ENCODE measurements at regions not wholly inside any gene's neighbourhood (a gene's known extent, or its start where the extent isn't known, plus 50 kb on each side); places are given as distances from the start of the nearest gene placed in this dataset.

DNA sequence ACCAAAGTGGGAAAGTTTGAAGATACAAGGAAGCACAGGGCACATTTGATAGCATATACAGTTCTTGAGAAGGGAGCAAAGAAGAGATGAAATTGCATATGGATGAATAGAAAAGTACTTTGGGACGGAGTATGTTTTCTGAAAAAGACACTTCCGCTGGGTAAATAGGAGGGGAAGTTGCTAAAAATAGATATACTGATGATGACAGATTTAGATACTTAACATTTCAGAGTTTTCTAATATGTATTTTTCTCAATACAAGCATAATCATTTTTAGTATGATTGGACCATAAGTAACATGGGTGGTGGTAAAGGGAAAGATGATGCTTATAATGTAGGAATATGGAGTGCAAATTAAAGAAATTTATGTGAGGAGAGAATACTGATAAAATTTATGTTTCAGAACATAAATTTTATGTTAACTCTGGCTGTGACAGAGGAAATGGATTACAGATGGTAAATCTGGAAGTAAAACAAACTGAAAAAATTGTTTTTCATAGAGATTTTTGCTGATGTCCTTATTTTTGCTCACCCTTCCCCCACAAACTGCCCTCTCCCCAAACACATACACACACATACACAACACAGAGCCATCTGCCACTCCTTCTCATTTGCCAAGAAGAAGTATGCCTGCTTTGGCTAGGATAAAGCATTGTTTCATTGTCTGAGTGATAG is 583.9 kb upstream of the MIR17HG start:
- no peak for DNase-seq (ENCODE audit: low spot score)
- Histone ChIP-seq H3K4me1 (ENCODE audit: control insufficient read depth in 4 of 4, insufficient read depth in 4 of 4, low read length in 3 of 4) (no peaks in the 10 kb centered on the region), H3K4me3 (ENCODE audit: low read depth in 1 of 3, low read length in 3 of 3) (no peak overlapping the region), H3K27me3 (ENCODE audit: control insufficient read depth in 4 of 4, insufficient read depth in 4 of 4, low read length in 3 of 4) (no peaks in the 10 kb centered on the region), H3K9me3 (ENCODE audit: control insufficient read depth in 4 of 4, low read length in 3 of 4) (no peaks in the 10 kb centered on the region), H3K36me3 (ENCODE audit: control insufficient read depth in 4 of 4, insufficient read depth in 3 of 4, low read depth in 1 of 4, low read length in 3 of 4) (no peaks in the 10 kb centered on the region), H3K27ac (ENCODE audit: low read depth in 1 of 2, low read length in 2 of 2) (no peak overlapping the region), H3K9ac (ENCODE audit: low read depth in 1 of 2, low read length in 2 of 2) (no peak overlapping the region)
- 64% methylated on average over 2 of the region's 2 CpGs for WGBS
- TF ChIP-seq, protein P1, sequence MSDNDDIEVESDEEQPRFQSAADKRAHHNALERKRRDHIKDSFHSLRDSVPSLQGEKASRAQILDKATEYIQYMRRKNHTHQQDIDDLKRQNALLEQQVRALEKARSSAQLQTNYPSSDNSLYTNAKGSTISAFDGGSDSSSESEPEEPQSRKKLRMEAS (IDR thresholded peaks at IDR 0.05) = no peak
- TF ChIP-seq JUND (IDR thresholded peaks at IDR 0.05) (no peak), SP1 (IDR thresholded peaks at IDR 0.05) (no peak), RAD21 (IDR thresholded peaks at IDR 0.05) (no peak), FOXA1 (IDR thresholded peaks at IDR 0.05) (no peak), TAF1 (conservative IDR thresholded peaks at IDR 0.05) (no peak), HNF4A (conservative IDR thresholded peaks at IDR 0.05) (no peak), NR2F2 (IDR thresholded peaks at IDR 0.05) (no peak), FOXA2 (IDR thresholded peaks at IDR 0.05) (no peak), RXRA (IDR thresholded peaks at IDR 0.05) (no peak), GABPA (IDR thresholded peaks at IDR 0.05 in 1 of 2, conservative IDR thresholded peaks at IDR 0.05 in 1 of 2) (no peak), YY1 (IDR thresholded peaks at IDR 0.05) (no peak), HNF4G (IDR thresholded peaks at IDR 0.05) (no peak), EGR1 (IDR thresholded peaks at IDR 0.05; ENCODE audit: low read depth in 2 of 2) (no peak)
- TF ChIP-seq, protein P2, sequence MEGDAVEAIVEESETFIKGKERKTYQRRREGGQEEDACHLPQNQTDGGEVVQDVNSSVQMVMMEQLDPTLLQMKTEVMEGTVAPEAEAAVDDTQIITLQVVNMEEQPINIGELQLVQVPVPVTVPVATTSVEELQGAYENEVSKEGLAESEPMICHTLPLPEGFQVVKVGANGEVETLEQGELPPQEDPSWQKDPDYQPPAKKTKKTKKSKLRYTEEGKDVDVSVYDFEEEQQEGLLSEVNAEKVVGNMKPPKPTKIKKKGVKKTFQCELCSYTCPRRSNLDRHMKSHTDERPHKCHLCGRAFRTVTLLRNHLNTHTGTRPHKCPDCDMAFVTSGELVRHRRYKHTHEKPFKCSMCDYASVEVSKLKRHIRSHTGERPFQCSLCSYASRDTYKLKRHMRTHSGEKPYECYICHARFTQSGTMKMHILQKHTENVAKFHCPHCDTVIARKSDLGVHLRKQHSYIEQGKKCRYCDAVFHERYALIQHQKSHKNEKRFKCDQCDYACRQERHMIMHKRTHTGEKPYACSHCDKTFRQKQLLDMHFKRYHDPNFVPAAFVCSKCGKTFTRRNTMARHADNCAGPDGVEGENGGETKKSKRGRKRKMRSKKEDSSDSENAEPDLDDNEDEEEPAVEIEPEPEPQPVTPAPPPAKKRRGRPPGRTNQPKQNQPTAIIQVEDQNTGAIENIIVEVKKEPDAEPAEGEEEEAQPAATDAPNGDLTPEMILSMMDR (IDR thresholded peaks at IDR 0.05; ENCODE audit: low read depth, low read length, missing input control) = no peak
- TF ChIP-seq, protein P3, sequence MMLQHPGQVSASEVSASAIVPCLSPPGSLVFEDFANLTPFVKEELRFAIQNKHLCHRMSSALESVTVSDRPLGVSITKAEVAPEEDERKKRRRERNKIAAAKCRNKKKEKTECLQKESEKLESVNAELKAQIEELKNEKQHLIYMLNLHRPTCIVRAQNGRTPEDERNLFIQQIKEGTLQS (IDR thresholded peaks at IDR 0.05) = no peak
- TF ChIP-seq, protein P4, sequence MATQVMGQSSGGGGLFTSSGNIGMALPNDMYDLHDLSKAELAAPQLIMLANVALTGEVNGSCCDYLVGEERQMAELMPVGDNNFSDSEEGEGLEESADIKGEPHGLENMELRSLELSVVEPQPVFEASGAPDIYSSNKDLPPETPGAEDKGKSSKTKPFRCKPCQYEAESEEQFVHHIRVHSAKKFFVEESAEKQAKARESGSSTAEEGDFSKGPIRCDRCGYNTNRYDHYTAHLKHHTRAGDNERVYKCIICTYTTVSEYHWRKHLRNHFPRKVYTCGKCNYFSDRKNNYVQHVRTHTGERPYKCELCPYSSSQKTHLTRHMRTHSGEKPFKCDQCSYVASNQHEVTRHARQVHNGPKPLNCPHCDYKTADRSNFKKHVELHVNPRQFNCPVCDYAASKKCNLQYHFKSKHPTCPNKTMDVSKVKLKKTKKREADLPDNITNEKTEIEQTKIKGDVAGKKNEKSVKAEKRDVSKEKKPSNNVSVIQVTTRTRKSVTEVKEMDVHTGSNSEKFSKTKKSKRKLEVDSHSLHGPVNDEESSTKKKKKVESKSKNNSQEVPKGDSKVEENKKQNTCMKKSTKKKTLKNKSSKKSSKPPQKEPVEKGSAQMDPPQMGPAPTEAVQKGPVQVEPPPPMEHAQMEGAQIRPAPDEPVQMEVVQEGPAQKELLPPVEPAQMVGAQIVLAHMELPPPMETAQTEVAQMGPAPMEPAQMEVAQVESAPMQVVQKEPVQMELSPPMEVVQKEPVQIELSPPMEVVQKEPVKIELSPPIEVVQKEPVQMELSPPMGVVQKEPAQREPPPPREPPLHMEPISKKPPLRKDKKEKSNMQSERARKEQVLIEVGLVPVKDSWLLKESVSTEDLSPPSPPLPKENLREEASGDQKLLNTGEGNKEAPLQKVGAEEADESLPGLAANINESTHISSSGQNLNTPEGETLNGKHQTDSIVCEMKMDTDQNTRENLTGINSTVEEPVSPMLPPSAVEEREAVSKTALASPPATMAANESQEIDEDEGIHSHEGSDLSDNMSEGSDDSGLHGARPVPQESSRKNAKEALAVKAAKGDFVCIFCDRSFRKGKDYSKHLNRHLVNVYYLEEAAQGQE (IDR thresholded peaks at IDR 0.05) = no peak
- TF ChIP-seq, protein P5, sequence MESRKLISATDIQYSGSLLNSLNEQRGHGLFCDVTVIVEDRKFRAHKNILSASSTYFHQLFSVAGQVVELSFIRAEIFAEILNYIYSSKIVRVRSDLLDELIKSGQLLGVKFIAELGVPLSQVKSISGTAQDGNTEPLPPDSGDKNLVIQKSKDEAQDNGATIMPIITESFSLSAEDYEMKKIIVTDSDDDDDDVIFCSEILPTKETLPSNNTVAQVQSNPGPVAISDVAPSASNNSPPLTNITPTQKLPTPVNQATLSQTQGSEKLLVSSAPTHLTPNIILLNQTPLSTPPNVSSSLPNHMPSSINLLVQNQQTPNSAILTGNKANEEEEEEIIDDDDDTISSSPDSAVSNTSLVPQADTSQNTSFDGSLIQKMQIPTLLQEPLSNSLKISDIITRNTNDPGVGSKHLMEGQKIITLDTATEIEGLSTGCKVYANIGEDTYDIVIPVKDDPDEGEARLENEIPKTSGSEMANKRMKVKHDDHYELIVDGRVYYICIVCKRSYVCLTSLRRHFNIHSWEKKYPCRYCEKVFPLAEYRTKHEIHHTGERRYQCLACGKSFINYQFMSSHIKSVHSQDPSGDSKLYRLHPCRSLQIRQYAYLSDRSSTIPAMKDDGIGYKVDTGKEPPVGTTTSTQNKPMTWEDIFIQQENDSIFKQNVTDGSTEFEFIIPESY (IDR thresholded peaks at IDR 0.05) = no peak

Data from liver (tissue), 8 donors.